ENCODE measurements at regions not wholly inside any gene's neighbourhood (a gene's known extent, or its start where the extent isn't known, plus 50 kb on each side); places are given as distances from the start of the nearest gene placed in this dataset.

- DNase-seq (ENCODE audit: low spot score): no peak
- H3K9me3 Mint-ChIP-seq (ENCODE audit: unreplicated experiment): peaks cover 24% of the 10 kb centered on the region
- no peak overlapping the region for H3K27ac Mint-ChIP-seq (ENCODE audit: unreplicated experiment)
- H3K4me1 Mint-ChIP-seq (ENCODE audit: unreplicated experiment): no peaks in the 10 kb centered on the region
- TF ChIP-seq CTCF (IDR thresholded peaks at IDR 0.05; ENCODE audit: unreplicated experiment): no peak
- H3K4me3 Mint-ChIP-seq (ENCODE audit: unreplicated experiment): no peak overlapping the region
- peaks cover 8% of the 10 kb centered on the region for H3K27me3 Mint-ChIP-seq (ENCODE audit: unreplicated experiment)
- H3K36me3 Mint-ChIP-seq (ENCODE audit: low read depth, unreplicated experiment): peaks cover 53% of the 10 kb centered on the region
Observed at GRCh38 chr6:144443157-144443556, 158.0 kb downstream of the UTRN start.

GRCh38 chr6:144447472-144447871, 162.3 kb downstream of the UTRN start:
- Mint-ChIP-seq H3K4me1 (ENCODE audit: unreplicated experiment) (no peaks in the 10 kb centered on the region), H3K36me3 (ENCODE audit: low read depth, unreplicated experiment) (peaks cover 35% of the 10 kb centered on the region), H3K27ac (ENCODE audit: unreplicated experiment) (no peak overlapping the region), H3K4me3 (ENCODE audit: unreplicated experiment) (no peak overlapping the region), H3K9me3 (ENCODE audit: unreplicated experiment) (peaks cover under 1% of the 10 kb centered on the region), H3K27me3 (ENCODE audit: unreplicated experiment) (no peaks in the 10 kb centered on the region)
- DNase-seq (ENCODE audit: low spot score): no peak
- TF ChIP-seq CTCF (IDR thresholded peaks at IDR 0.05; ENCODE audit: unreplicated experiment): no peak

GRCh38 chr6:144449218-144449617, 164.1 kb downstream of the UTRN start:
- no peaks in the 10 kb centered on the region for H3K9me3 Mint-ChIP-seq (ENCODE audit: unreplicated experiment)
- TF ChIP-seq CTCF (IDR thresholded peaks at IDR 0.05; ENCODE audit: unreplicated experiment): no peak
- H3K27me3 Mint-ChIP-seq (ENCODE audit: unreplicated experiment): no peaks in the 10 kb centered on the region
- no peaks in the 10 kb centered on the region for H3K4me1 Mint-ChIP-seq (ENCODE audit: unreplicated experiment)
- H3K36me3 Mint-ChIP-seq (ENCODE audit: low read depth, unreplicated experiment): peaks cover 33% of the 10 kb centered on the region
- DNase-seq (ENCODE audit: low spot score): no peak
- no peak overlapping the region for H3K4me3 Mint-ChIP-seq (ENCODE audit: unreplicated experiment)
- no peak overlapping the region for H3K27ac Mint-ChIP-seq (ENCODE audit: unreplicated experiment)

GRCh38 chr6:144449911-144450597, 164.9 kb downstream of the UTRN start:
- Mint-ChIP-seq H3K27me3 (ENCODE audit: unreplicated experiment) (no peaks in the 10 kb centered on the region), H3K4me1 (ENCODE audit: unreplicated experiment) (no peaks in the 10 kb centered on the region), H3K4me3 (ENCODE audit: unreplicated experiment) (peak overlapping the region; percentile 38), H3K9me3 (ENCODE audit: unreplicated experiment) (no peaks in the 10 kb centered on the region), H3K36me3 (ENCODE audit: low read depth, unreplicated experiment) (peaks cover 33% of the 10 kb centered on the region), H3K27ac (ENCODE audit: unreplicated experiment) (no peak overlapping the region)
- DNase-seq (ENCODE audit: low spot score): no peak
- no peak for TF ChIP-seq CTCF (IDR thresholded peaks at IDR 0.05; ENCODE audit: unreplicated experiment)

GRCh38 chr6:144460327-144461095, 175.4 kb downstream of the UTRN start:
- Mint-ChIP-seq H3K9me3 (ENCODE audit: unreplicated experiment) (no peaks in the 10 kb centered on the region), H3K27me3 (ENCODE audit: unreplicated experiment) (no peaks in the 10 kb centered on the region), H3K4me1 (ENCODE audit: unreplicated experiment) (no peaks in the 10 kb centered on the region), H3K4me3 (ENCODE audit: unreplicated experiment) (no peak overlapping the region), H3K36me3 (ENCODE audit: low read depth, unreplicated experiment) (peaks cover 27% of the 10 kb centered on the region), H3K27ac (ENCODE audit: unreplicated experiment) (no peak overlapping the region)
- no peak for DNase-seq (ENCODE audit: low spot score)
- TF ChIP-seq CTCF (IDR thresholded peaks at IDR 0.05; ENCODE audit: unreplicated experiment): no peak

Measured in endothelial cell (in vitro differentiated cells).